MCF 10A (cell line): ENCODE measurements at regions not wholly inside any gene's neighbourhood (a gene's known extent, or its start where the extent isn't known, plus 50 kb on each side); places are given as distances from the start of the nearest gene placed in this dataset.

Experiments used
- BruUV-seq: library from RNA; stranded (reverse); fragments of 400-500 nt; replicated peaks from 2 replicates; lab custom pipeline; 2021; lab: Mats Ljungman, UMichigan
- CTCF ChIA-PET: fragments of 300-600 bp; sonication (Branson Sonifier 250); formaldehyde crosslinking; extraction: SDS; loops from one replicate; lab custom pipeline; 2021; ENCODE audit warnings: antibody characterized with exemption, inconsistent platforms; lab: Yijun Ruan, JAX
- POLR2A ChIA-PET: fragments of 300-600, 350-650 bp; sonication (Branson Sonifier 250); formaldehyde crosslinking; extraction: SDS; loops from one replicate; lab custom pipeline; 2020; ENCODE audit warnings: antibody characterized with exemption, inconsistent platforms; lab: Yijun Ruan, JAX
- DNase-seq: peaks from one replicate; pipeline ENCODE4 v3.0.0-alpha.2; 2018; ENCODE audit not compliant: unreplicated experiment
- H3K27ac Mint-ChIP-seq: one replicate; pipeline ENCODE4 v1.8.0; 2022; ENCODE audit warnings: mild to moderate bottlenecking, low read depth, mixed read lengths; ENCODE audit not compliant: unreplicated experiment
- H3K27me3 Mint-ChIP-seq: one replicate; pipeline ENCODE4 v1.8.0; 2022; ENCODE audit warnings: mixed read lengths; ENCODE audit not compliant: insufficient read depth, unreplicated experiment
- H3K36me3 Mint-ChIP-seq: one replicate; pipeline ENCODE4 v1.8.0; 2022; ENCODE audit warnings: mild to moderate bottlenecking, moderate library complexity, mixed read lengths; ENCODE audit not compliant: insufficient read depth, unreplicated experiment
- H3K4me1 Mint-ChIP-seq: one replicate; pipeline ENCODE4 v1.8.0; 2022; ENCODE audit warnings: mixed read lengths; ENCODE audit not compliant: insufficient read depth, unreplicated experiment
- H3K4me3 Mint-ChIP-seq: one replicate; pipeline ENCODE4 v1.8.0; 2022; ENCODE audit warnings: mild to moderate bottlenecking, moderate library complexity, mixed read lengths; ENCODE audit not compliant: unreplicated experiment
- H3K9me3 Mint-ChIP-seq: one replicate; pipeline ENCODE4 v1.8.0; 2022; ENCODE audit warnings: mixed read lengths; ENCODE audit not compliant: unreplicated experiment
- intact Hi-C: fragments of 100-400 bp; cut with micrococcal nuclease; formaldehyde crosslinking; loops from 2 replicates; pipeline ENCODE4 v1.14.1; 2022
- TF ChIP-seq, protein P1 (sequence below): fragments of 200-600 bp; IDR thresholded peaks from one replicate; pipeline ENCODE4 v1.8.0; 2022; ENCODE audit warnings: antibody characterized with exemption, mild to moderate bottlenecking; ENCODE audit not compliant: unreplicated experiment

DNA sequence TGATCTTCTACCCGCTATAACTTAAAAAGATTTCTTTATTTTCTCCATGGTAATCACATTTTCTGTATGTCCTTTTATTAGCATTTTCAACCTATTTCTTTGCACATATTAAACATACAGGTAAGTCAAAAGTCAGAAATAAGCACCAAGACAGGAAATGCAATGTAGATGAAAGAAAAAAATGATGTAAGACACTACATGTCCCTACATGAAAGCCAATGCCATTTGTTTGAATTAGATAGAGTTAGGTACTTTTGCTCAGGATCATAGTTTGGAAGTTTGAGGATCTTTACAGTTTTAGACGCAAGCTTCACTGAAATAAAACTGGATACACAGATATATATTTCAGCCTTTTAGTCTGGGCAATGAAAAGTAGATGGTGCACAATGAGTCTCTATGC is 453.1 kb upstream of the MEF2C start:
- H3K9me3 Mint-ChIP-seq = no peaks in the 10 kb centered on the region

GRCh38 chr5:89330140-89330539 is 447.2 kb upstream of the MEF2C start:
- H3K4me1 Mint-ChIP-seq = no peaks in the 10 kb centered on the region
- DNase-seq = no peak
- TF ChIP-seq, protein P1, sequence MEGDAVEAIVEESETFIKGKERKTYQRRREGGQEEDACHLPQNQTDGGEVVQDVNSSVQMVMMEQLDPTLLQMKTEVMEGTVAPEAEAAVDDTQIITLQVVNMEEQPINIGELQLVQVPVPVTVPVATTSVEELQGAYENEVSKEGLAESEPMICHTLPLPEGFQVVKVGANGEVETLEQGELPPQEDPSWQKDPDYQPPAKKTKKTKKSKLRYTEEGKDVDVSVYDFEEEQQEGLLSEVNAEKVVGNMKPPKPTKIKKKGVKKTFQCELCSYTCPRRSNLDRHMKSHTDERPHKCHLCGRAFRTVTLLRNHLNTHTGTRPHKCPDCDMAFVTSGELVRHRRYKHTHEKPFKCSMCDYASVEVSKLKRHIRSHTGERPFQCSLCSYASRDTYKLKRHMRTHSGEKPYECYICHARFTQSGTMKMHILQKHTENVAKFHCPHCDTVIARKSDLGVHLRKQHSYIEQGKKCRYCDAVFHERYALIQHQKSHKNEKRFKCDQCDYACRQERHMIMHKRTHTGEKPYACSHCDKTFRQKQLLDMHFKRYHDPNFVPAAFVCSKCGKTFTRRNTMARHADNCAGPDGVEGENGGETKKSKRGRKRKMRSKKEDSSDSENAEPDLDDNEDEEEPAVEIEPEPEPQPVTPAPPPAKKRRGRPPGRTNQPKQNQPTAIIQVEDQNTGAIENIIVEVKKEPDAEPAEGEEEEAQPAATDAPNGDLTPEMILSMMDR = no peak
- H3K27ac Mint-ChIP-seq = no peak overlapping the region
- CTCF ChIA-PET = interaction anchor here (0.7 kb wide), 1 partner anchor 108 kb away, joined by 3 read pairs; no protein-coding TSS in a partner anchor
- H3K36me3 Mint-ChIP-seq = no peaks in the 10 kb centered on the region
- no TSS peak for BruUV-seq
- H3K27me3 Mint-ChIP-seq = no peaks in the 10 kb centered on the region
- POLR2A ChIA-PET = no interaction called here
- no peaks in the 10 kb centered on the region for H3K9me3 Mint-ChIP-seq
- intact Hi-C loops = no loop called here
- no peak overlapping the region for H3K4me3 Mint-ChIP-seq

More for the DNA sequence above, 453.1 kb upstream of the MEF2C start:
- DNase-seq = no peak
- no peaks in the 10 kb centered on the region for H3K36me3 Mint-ChIP-seq
- H3K27ac Mint-ChIP-seq = no peak overlapping the region
- no peaks in the 10 kb centered on the region for H3K27me3 Mint-ChIP-seq
- CTCF ChIA-PET = no interaction called here
- POLR2A ChIA-PET = no interaction called here
- TF ChIP-seq, protein P1 = no peak
- no peak overlapping the region for H3K4me3 Mint-ChIP-seq
- intact Hi-C loops = no loop called here
- no TSS peak for BruUV-seq
- H3K4me1 Mint-ChIP-seq = peaks cover 11% of the 10 kb centered on the region

GRCh38 chr5:89327608-89328007 is 444.6 kb upstream of the MEF2C start:
- CTCF ChIA-PET = no interaction called here
- H3K4me3 Mint-ChIP-seq = no peak overlapping the region
- no peaks in the 10 kb centered on the region for H3K27me3 Mint-ChIP-seq
- intact Hi-C loops = no loop called here
- POLR2A ChIA-PET = no interaction called here
- no peaks in the 10 kb centered on the region for H3K9me3 Mint-ChIP-seq
- H3K4me1 Mint-ChIP-seq = no peaks in the 10 kb centered on the region
- no peak overlapping the region for H3K27ac Mint-ChIP-seq
- H3K36me3 Mint-ChIP-seq = no peaks in the 10 kb centered on the region
- no peak for DNase-seq
- TF ChIP-seq, protein P1 = no peak
- BruUV-seq = no TSS peak

DNA sequence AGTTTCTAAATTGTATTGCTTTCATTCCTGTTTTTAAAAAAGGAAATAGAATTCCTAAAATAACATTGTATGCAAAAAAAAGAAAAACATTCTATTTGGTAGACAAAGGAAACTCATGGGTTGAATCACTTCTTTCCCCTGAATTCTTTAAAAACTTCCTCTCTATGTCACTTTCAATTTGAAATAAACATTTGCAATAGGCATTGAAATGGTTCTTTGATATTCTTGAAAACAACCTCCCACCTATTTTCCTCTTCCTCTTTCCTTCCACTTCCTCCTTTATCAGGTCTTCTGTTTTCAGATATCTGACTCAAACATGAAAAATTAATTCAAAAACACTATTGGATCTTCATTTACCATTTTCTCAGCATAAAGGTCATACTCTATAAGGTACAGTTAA is 442.0 kb upstream of the MEF2C start:
- no peak overlapping the region for H3K4me3 Mint-ChIP-seq
- no peak for DNase-seq
- no peaks in the 10 kb centered on the region for H3K4me1 Mint-ChIP-seq
- H3K27ac Mint-ChIP-seq = no peak overlapping the region
- intact Hi-C loops = no loop called here
- no peaks in the 10 kb centered on the region for H3K36me3 Mint-ChIP-seq
- CTCF ChIA-PET = interaction anchor here (0.8 kb wide), 1 partner anchor 76 kb away, joined by 3 read pairs; no protein-coding TSS in a partner anchor
- H3K27me3 Mint-ChIP-seq = no peaks in the 10 kb centered on the region
- H3K9me3 Mint-ChIP-seq = no peaks in the 10 kb centered on the region
- no TSS peak for BruUV-seq
- TF ChIP-seq, protein P1 = no peak
- POLR2A ChIA-PET = no interaction called here
